Stimulated activated naive B cell treated with anti-CD40 and anti-IgM and Interleukin-4, amounts not matched to agents 10 μg/mL and 1 μg/mL and 100 μg/mL, for 72 hours (primary cell): ENCODE measurements at regions not wholly inside any gene's neighbourhood (a gene's known extent, or its start where the extent isn't known, plus 50 kb on each side); places are given as distances from the start of the nearest gene placed in this dataset.
"Not testable (repeated sequence)": the region's sequence is repeated elsewhere in the genome, so short reads cannot be mapped to it uniquely, and the experiment has no call there.

Experiments
- ATAC-seq, 2 donors: fragments of 150-1000 bp; cut with Tn5 transposase; replicated peaks; 2 replicates each; pipeline ENCODE4 v1.10.0; 2021; ENCODE audit warnings: moderate library complexity in 1 of 2
- DNase-seq: peaks from one replicate; pipeline ENCODE4 v3.0.0; 2021
- H3K27ac Mint-ChIP-seq: one replicate; pipeline ENCODE4 v1.8.0; 2022; ENCODE audit warnings: mild to moderate bottlenecking, mixed read lengths
- H3K27me3 Mint-ChIP-seq, 2 donors: one replicate each; pipeline ENCODE4 v1.8.0; 2022; ENCODE audit warnings: mixed read lengths in 2 of 2
- H3K36me3 Mint-ChIP-seq, 2 donors: one replicate each; pipeline ENCODE4 v1.8.0; 2022; ENCODE audit warnings: mixed read lengths in 2 of 2, mild to moderate bottlenecking in 1 of 2
- H3K4me1 Mint-ChIP-seq, 2 donors: one replicate each; pipeline ENCODE4 v1.8.0; 2022; ENCODE audit warnings: mixed read lengths in 2 of 2, mild to moderate bottlenecking in 1 of 2
- H3K4me3 Mint-ChIP-seq, 2 donors: one replicate each; pipeline ENCODE4 v1.8.0; 2022; ENCODE audit warnings: mild to moderate bottlenecking in 2 of 2, mixed read lengths in 2 of 2, moderate library complexity in 1 of 2
- H3K9me3 Mint-ChIP-seq, 2 donors: one replicate each; pipeline ENCODE4 v1.8.0; 2022; ENCODE audit warnings: mixed read lengths in 2 of 2, mild to moderate bottlenecking in 1 of 2

- Mint-ChIP-seq H3K27ac (no peak overlapping the region), H3K27me3 (peaks cover 3 to 5% of the 10 kb centered on the region in 2 donors), H3K9me3 (no peaks in the 10 kb centered on the region), H3K36me3 (no peaks in the 10 kb centered on the region), H3K4me3 (no peak overlapping the region), H3K4me1 (peaks cover 11 to 14% of the 10 kb centered on the region in 2 donors)
- no peak for DNase-seq
- ATAC-seq: no peak
Observed at GRCh38 chr10:30216821-30217220, 132.3 kb downstream of the MTPAP start.

- no peak for ATAC-seq
- H3K4me3 Mint-ChIP-seq: peak overlapping the region in 1 of 2 donors; percentile 4
- H3K4me1 Mint-ChIP-seq: peaks cover 11 to 14% of the 10 kb centered on the region in 2 donors
- DNase-seq: no peak
- H3K9me3 Mint-ChIP-seq: no peaks in the 10 kb centered on the region
- no peaks in the 10 kb centered on the region for H3K36me3 Mint-ChIP-seq
- peaks cover 3 to 5% of the 10 kb centered on the region in 2 donors for H3K27me3 Mint-ChIP-seq
- H3K27ac Mint-ChIP-seq: no peak overlapping the region
Observed at GRCh38 chr10:30215623-30216022, 133.5 kb downstream of the MTPAP start.

GRCh38 chr10:30215141-30215540 is 133.9 kb downstream of the MTPAP start:
- H3K4me3 Mint-ChIP-seq: no peak overlapping the region
- H3K27me3 Mint-ChIP-seq: peaks cover 3 to 5% of the 10 kb centered on the region in 2 donors
- ATAC-seq (no peak), DNase-seq (no peak)
- H3K27ac Mint-ChIP-seq: no peak overlapping the region
- H3K9me3 Mint-ChIP-seq: no peaks in the 10 kb centered on the region
- H3K4me1 Mint-ChIP-seq: peaks cover 7 to 9% of the 10 kb centered on the region in 2 donors
- no peaks in the 10 kb centered on the region for H3K36me3 Mint-ChIP-seq

GRCh38 chr10:30210296-30210695 is 138.8 kb downstream of the MTPAP start:
- Mint-ChIP-seq H3K27ac (no peak overlapping the region), H3K9me3 (peaks cover 0 to 1% of the 10 kb centered on the region in 2 donors), H3K4me1 (no peaks in the 10 kb centered on the region), H3K4me3 (no peak overlapping the region), H3K36me3 (no peaks in the 10 kb centered on the region), H3K27me3 (peaks cover 0 to 7% of the 10 kb centered on the region in 2 donors)
- ATAC-seq: no peak
- DNase-seq: no peak

GRCh38 chr10:30208330-30208729 is 140.7 kb downstream of the MTPAP start:
- H3K4me3 Mint-ChIP-seq: no peak overlapping the region
- H3K27ac Mint-ChIP-seq: no peak overlapping the region
- peaks cover 0 to 4% of the 10 kb centered on the region in 2 donors for H3K36me3 Mint-ChIP-seq
- H3K27me3 Mint-ChIP-seq: peaks cover 0 to 4% of the 10 kb centered on the region in 2 donors
- DNase-seq: no peak
- no peak for ATAC-seq
- H3K9me3 Mint-ChIP-seq: peaks cover 3 to 5% of the 10 kb centered on the region in 2 donors
- H3K4me1 Mint-ChIP-seq: no peaks in the 10 kb centered on the region

GRCh38 chr10:30207485-30208052 is 141.5 kb downstream of the MTPAP start:
- Mint-ChIP-seq H3K27me3 (peaks cover 0 to 4% of the 10 kb centered on the region in 2 donors), H3K4me3 (no peak overlapping the region), H3K4me1 (no peaks in the 10 kb centered on the region), H3K36me3 (peaks cover 0 to 4% of the 10 kb centered on the region in 2 donors), H3K9me3 (peaks cover 3 to 5% of the 10 kb centered on the region in 2 donors), H3K27ac (no peak overlapping the region)
- DNase-seq: no peak
- ATAC-seq: peak in 1 of 2 donors; percentile 41

GRCh38 chr10:30200017-30200415 is 140.6 kb upstream of the JCAD start:
- Mint-ChIP-seq H3K4me1 (no peaks in the 10 kb centered on the region), H3K27me3 (peaks cover 3 to 7% of the 10 kb centered on the region in 2 donors), H3K36me3 (peaks cover 0 to 4% of the 10 kb centered on the region in 2 donors), H3K4me3 (no peak overlapping the region), H3K27ac (no peak overlapping the region), H3K9me3 (peaks cover 2 to 5% of the 10 kb centered on the region in 2 donors)
- ATAC-seq (no peak), DNase-seq (no peak)

GRCh38 chr10:30199376-30200016 is 140.1 kb upstream of the JCAD start:
- H3K27me3 Mint-ChIP-seq: peaks cover 3 to 7% of the 10 kb centered on the region in 2 donors
- no peaks in the 10 kb centered on the region for H3K4me1 Mint-ChIP-seq
- H3K4me3 Mint-ChIP-seq: no peak overlapping the region
- peaks cover 2 to 5% of the 10 kb centered on the region in 2 donors for H3K9me3 Mint-ChIP-seq
- no peak for ATAC-seq
- H3K27ac Mint-ChIP-seq: no peak overlapping the region
- no peak for DNase-seq
- H3K36me3 Mint-ChIP-seq: peaks cover 0 to 4% of the 10 kb centered on the region in 2 donors

GRCh38 chr10:30197186-30197585 is 137.8 kb upstream of the JCAD start:
- Mint-ChIP-seq H3K27me3 (peaks cover 3 to 7% of the 10 kb centered on the region in 2 donors), H3K4me1 (no peaks in the 10 kb centered on the region), H3K9me3 (peaks cover 0 to 5% of the 10 kb centered on the region in 2 donors), H3K27ac (no peak overlapping the region), H3K36me3 (no peaks in the 10 kb centered on the region), H3K4me3 (no peak overlapping the region)
- DNase-seq (no peak), ATAC-seq (no peak)

- H3K27ac Mint-ChIP-seq, H3K36me3 Mint-ChIP-seq, H3K9me3 Mint-ChIP-seq, H3K4me3 Mint-ChIP-seq, ATAC-seq, H3K27me3 Mint-ChIP-seq, DNase-seq, H3K4me1 Mint-ChIP-seq: not testable (repeated sequence)
Observed at GRCh38 chr10:30196559-30196958, 137.2 kb upstream of the JCAD start.

GRCh38 chr10:30192846-30193608 is 133.6 kb upstream of the JCAD start:
- no peaks in the 10 kb centered on the region for H3K4me1 Mint-ChIP-seq
- no peak overlapping the region for H3K27ac Mint-ChIP-seq
- H3K27me3 Mint-ChIP-seq: no peaks in the 10 kb centered on the region
- no peaks in the 10 kb centered on the region for H3K36me3 Mint-ChIP-seq
- ATAC-seq (no peak), DNase-seq (no peak)
- no peak overlapping the region for H3K4me3 Mint-ChIP-seq
- peaks cover 0 to 5% of the 10 kb centered on the region in 2 donors for H3K9me3 Mint-ChIP-seq

GRCh38 chr10:30190577-30191552 is 131.5 kb upstream of the JCAD start:
- Mint-ChIP-seq H3K36me3 (no peaks in the 10 kb centered on the region), H3K4me3 (no peak overlapping the region), H3K27ac (no peak overlapping the region), H3K4me1 (peaks cover 5 to 8% of the 10 kb centered on the region in 2 donors), H3K9me3 (peaks cover 0 to 5% of the 10 kb centered on the region in 2 donors), H3K27me3 (no peaks in the 10 kb centered on the region)
- no peak for ATAC-seq
- DNase-seq: no peak

- DNase-seq (no peak), ATAC-seq (no peak)
- Mint-ChIP-seq H3K36me3 (no peaks in the 10 kb centered on the region), H3K4me1 (peaks cover 5 to 8% of the 10 kb centered on the region in 2 donors), H3K27me3 (no peaks in the 10 kb centered on the region), H3K9me3 (peaks cover 0 to 3% of the 10 kb centered on the region in 2 donors), H3K4me3 (no peak overlapping the region), H3K27ac (no peak overlapping the region)
Observed at GRCh38 chr10:30189238-30189580, 129.8 kb upstream of the JCAD start.
